Mesendoderm (in vitro differentiated cells): ENCODE measurements at regions not wholly inside any gene's neighbourhood (a gene's known extent, or its start where the extent isn't known, plus 50 kb on each side); places are given as distances from the start of the nearest gene placed in this dataset.
"Not testable (repeated sequence)": the region's sequence is repeated elsewhere in the genome, so short reads cannot be mapped to it uniquely, and the experiment has no call there.

Source experiments
- DNase-seq: peaks from one replicate; pipeline ENCODE4 v3.0.0; 2013
- H2AK5ac ChIP-seq: 2 replicates; pipeline ENCODE4 v1.6.1; 2013; ENCODE audit warnings: low read length, inconsistent platforms
- H2BK120ac ChIP-seq: 2 replicates; pipeline ENCODE4 v1.6.1; 2013; ENCODE audit warnings: low read depth, mild to moderate bottlenecking, low read length, moderate library complexity, mixed read lengths
- H2BK15ac ChIP-seq: replicated peaks from 2 replicates; pipeline ENCODE4 v1.6.1; 2013; ENCODE audit warnings: low read depth, mild to moderate bottlenecking, moderate library complexity
- H2BK5ac ChIP-seq: 2 replicates; pipeline ENCODE4 v1.6.1; 2013; ENCODE audit warnings: low read length, inconsistent platforms
- H3K18ac ChIP-seq: 2 replicates; pipeline ENCODE4 v1.6.1; 2013; ENCODE audit warnings: mild to moderate bottlenecking, low read length, mixed read lengths
- H3K23ac ChIP-seq: one replicate; pipeline ENCODE4 v1.6.1; 2013; ENCODE audit warnings: low read length
- H3K27ac ChIP-seq: 2 replicates; pipeline ENCODE4 v1.5.1; 2013; ENCODE audit warnings: low read depth, mild to moderate bottlenecking, inconsistent platforms, low read length, moderate library complexity
- H3K27me3 ChIP-seq: 2 replicates; pipeline ENCODE4 v1.6.1; 2013; ENCODE audit warnings: low read length, control low read depth, mild to moderate bottlenecking, inconsistent platforms; ENCODE audit not compliant: insufficient read depth, poor library complexity
- H3K36me3 ChIP-seq: 2 replicates; pipeline ENCODE4 v1.6.1; 2013; ENCODE audit warnings: low read length, inconsistent platforms; ENCODE audit not compliant: control insufficient read depth, insufficient read depth
- H3K4ac ChIP-seq: one replicate; pipeline ENCODE4 v1.6.1; 2013; ENCODE audit warnings: low read depth, mild to moderate bottlenecking, low read length, moderate library complexity
- H3K4me1 ChIP-seq: 2 replicates; pipeline ENCODE4 v1.6.1; 2013; ENCODE audit warnings: low read depth, low read length, inconsistent platforms; ENCODE audit not compliant: control insufficient read depth
- H3K4me2 ChIP-seq: 2 replicates; pipeline ENCODE4 v1.6.1; 2013; ENCODE audit warnings: low read length
- H3K4me3 ChIP-seq: 2 replicates; pipeline ENCODE4 v1.5.1; 2013; ENCODE audit warnings: mild to moderate bottlenecking, low read length
- H3K56ac ChIP-seq: one replicate; pipeline ENCODE4 v1.6.1; 2013; ENCODE audit warnings: low read length
- H3K79me1 ChIP-seq: 2 replicates; pipeline ENCODE4 v1.6.1; 2013; ENCODE audit warnings: low read length, inconsistent platforms
- H3K79me2 ChIP-seq: 2 replicates; pipeline ENCODE4 v1.6.1; 2013; ENCODE audit warnings: mild to moderate bottlenecking, low read length; ENCODE audit not compliant: control insufficient read depth, insufficient read depth
- H3K9ac ChIP-seq: 2 replicates; pipeline ENCODE4 v1.6.1; 2013; ENCODE audit warnings: low read length, inconsistent platforms
- H4K5ac ChIP-seq: one replicate; pipeline ENCODE4 v1.6.1; 2013; ENCODE audit warnings: low read length
- H4K8ac ChIP-seq: one replicate; pipeline ENCODE4 v1.6.1; 2013; ENCODE audit warnings: low read depth, mild to moderate bottlenecking, control low read depth, low read length, moderate library complexity
- WGBS: extraction: QIAGEN DNeasy Blood & Tissue Kit; methylation state at CpG from one replicate; pipeline ENCODE4 v1.1.7; 2013; ENCODE audit warnings: low lambda C conversion rate, missing lambda C conversion rate; ENCODE audit not compliant: insufficient coverage; ENCODE audit errors: extremely low coverage; 5-methylcytosine and 5-hydroxymethylcytosine counted together

- Histone ChIP-seq H2BK120ac (no peak overlapping the region), H2AK5ac (no peak overlapping the region), H3K4ac (no peak overlapping the region), H4K8ac (no peak overlapping the region), H3K27me3 (no peaks in the 10 kb centered on the region), H3K4me1 (no peaks in the 10 kb centered on the region), H3K79me2 (no peaks in the 10 kb centered on the region), H3K23ac (no peak overlapping the region), H2BK15ac (no peak overlapping the region), H3K79me1 (no peaks in the 10 kb centered on the region), H3K4me3 (no peak overlapping the region), H3K9ac (no peak overlapping the region), H3K4me2 (no peak overlapping the region), H3K27ac (no peak overlapping the region), H4K5ac (no peak overlapping the region), H2BK5ac (no peak overlapping the region), H3K18ac (no peak overlapping the region), H3K36me3 (no peaks in the 10 kb centered on the region), H3K56ac (no peak overlapping the region)
- WGBS: no CpG with 5 or more reads among the region's 2 CpGs
- no peak for DNase-seq
Measured at GRCh38 chr7:159321278-159321677, 176.6 kb upstream of the VIPR2 start.

GRCh38 chr7:159318682-159319351 lies 174.2 kb upstream of the VIPR2 start:
- no peak overlapping the region for H2BK5ac ChIP-seq
- no peak overlapping the region for H3K4me2 ChIP-seq
- no peak overlapping the region for H2AK5ac ChIP-seq
- WGBS: no CpG with 5 or more reads among the region's 4 CpGs
- no peaks in the 10 kb centered on the region for H3K4me1 ChIP-seq
- H3K23ac ChIP-seq: no peak overlapping the region
- no peak overlapping the region for H2BK120ac ChIP-seq
- H3K79me1 ChIP-seq: no peaks in the 10 kb centered on the region
- H3K4me3 ChIP-seq: no peak overlapping the region
- no peak overlapping the region for H3K18ac ChIP-seq
- no peak overlapping the region for H2BK15ac ChIP-seq
- no peak overlapping the region for H4K8ac ChIP-seq
- no peak overlapping the region for H4K5ac ChIP-seq
- H3K9ac ChIP-seq: no peak overlapping the region
- DNase-seq: no peak
- H3K79me2 ChIP-seq: no peaks in the 10 kb centered on the region
- no peak overlapping the region for H3K56ac ChIP-seq
- H3K27me3 ChIP-seq: no peaks in the 10 kb centered on the region
- H3K27ac ChIP-seq: no peak overlapping the region
- H3K36me3 ChIP-seq: no peaks in the 10 kb centered on the region
- no peak overlapping the region for H3K4ac ChIP-seq

- no peak overlapping the region for H4K8ac ChIP-seq
- no peaks in the 10 kb centered on the region for H3K79me2 ChIP-seq
- H3K36me3 ChIP-seq: no peaks in the 10 kb centered on the region
- no peak overlapping the region for H3K4me3 ChIP-seq
- H2AK5ac ChIP-seq: no peak overlapping the region
- H3K79me1 ChIP-seq: no peaks in the 10 kb centered on the region
- DNase-seq: no peak
- no peak overlapping the region for H2BK15ac ChIP-seq
- H3K23ac ChIP-seq: no peak overlapping the region
- no peaks in the 10 kb centered on the region for H3K4me1 ChIP-seq
- H4K5ac ChIP-seq: no peak overlapping the region
- H3K27me3 ChIP-seq: no peaks in the 10 kb centered on the region
- no peak overlapping the region for H2BK120ac ChIP-seq
- H3K27ac ChIP-seq: no peak overlapping the region
- H3K18ac ChIP-seq: no peak overlapping the region
- H2BK5ac ChIP-seq: no peak overlapping the region
- no peak overlapping the region for H3K9ac ChIP-seq
- no peak overlapping the region for H3K4me2 ChIP-seq
- H3K56ac ChIP-seq: no peak overlapping the region
- H3K4ac ChIP-seq: no peak overlapping the region
Measured at GRCh38 chr7:159317294-159317693, 172.6 kb upstream of the VIPR2 start.

GRCh38 chr7:159311172-159311494 lies 166.5 kb upstream of the VIPR2 start:
- Histone ChIP-seq H4K5ac (no peak overlapping the region), H3K23ac (no peak overlapping the region), H3K27ac (no peak overlapping the region), H3K4me3 (no peak overlapping the region), H3K4ac (no peak overlapping the region), H2BK15ac (no peak overlapping the region), H3K4me1 (no peaks in the 10 kb centered on the region), H3K79me2 (no peaks in the 10 kb centered on the region), H3K56ac (no peak overlapping the region), H3K18ac (no peak overlapping the region), H3K79me1 (no peaks in the 10 kb centered on the region), H2BK5ac (no peak overlapping the region), H4K8ac (no peak overlapping the region), H3K36me3 (no peaks in the 10 kb centered on the region), H3K4me2 (no peak overlapping the region), H2BK120ac (no peak overlapping the region), H3K9ac (no peak overlapping the region), H2AK5ac (no peak overlapping the region), H3K27me3 (no peaks in the 10 kb centered on the region)
- DNase-seq: no peak
- WGBS: no CpG with 5 or more reads among the region's 1 CpG

- H3K4me3 ChIP-seq: no peak overlapping the region
- no peak overlapping the region for H3K27ac ChIP-seq
- H3K23ac ChIP-seq: no peak overlapping the region
- no peak overlapping the region for H2AK5ac ChIP-seq
- no peak overlapping the region for H3K18ac ChIP-seq
- no peak overlapping the region for H2BK15ac ChIP-seq
- no peak overlapping the region for H3K4me2 ChIP-seq
- H3K4ac ChIP-seq: no peak overlapping the region
- H4K5ac ChIP-seq: no peak overlapping the region
- DNase-seq: no peak
- no peaks in the 10 kb centered on the region for H3K27me3 ChIP-seq
- no peaks in the 10 kb centered on the region for H3K79me1 ChIP-seq
- no peaks in the 10 kb centered on the region for H3K4me1 ChIP-seq
- no peak overlapping the region for H2BK5ac ChIP-seq
- WGBS: no CpG with 5 or more reads among the region's 5 CpGs
- no peak overlapping the region for H2BK120ac ChIP-seq
- no peaks in the 10 kb centered on the region for H3K79me2 ChIP-seq
- no peaks in the 10 kb centered on the region for H3K36me3 ChIP-seq
- no peak overlapping the region for H3K56ac ChIP-seq
- H4K8ac ChIP-seq: no peak overlapping the region
- no peak overlapping the region for H3K9ac ChIP-seq
Measured at GRCh38 chr7:159310457-159311171, 165.9 kb upstream of the VIPR2 start.

GRCh38 chr7:159309214-159309613 lies 164.5 kb upstream of the VIPR2 start:
- H3K4me1 ChIP-seq, H2BK15ac ChIP-seq, H2BK5ac ChIP-seq, H3K4ac ChIP-seq, H3K56ac ChIP-seq, H3K9ac ChIP-seq, H2BK120ac ChIP-seq, H3K23ac ChIP-seq, H3K27me3 ChIP-seq, H3K4me3 ChIP-seq, H3K18ac ChIP-seq, H4K5ac ChIP-seq, H4K8ac ChIP-seq, H3K27ac ChIP-seq, H2AK5ac ChIP-seq, DNase-seq, H3K4me2 ChIP-seq, H3K79me1 ChIP-seq, H3K36me3 ChIP-seq, H3K79me2 ChIP-seq: not testable (repeated sequence)
- no CpG with 5 or more reads among the region's 2 CpGs for WGBS
